ENCODE measurements at regions not wholly inside any gene's neighbourhood (a gene's known extent, or its start where the extent isn't known, plus 50 kb on each side); places are given as distances from the start of the nearest gene placed in this dataset.

DNA sequence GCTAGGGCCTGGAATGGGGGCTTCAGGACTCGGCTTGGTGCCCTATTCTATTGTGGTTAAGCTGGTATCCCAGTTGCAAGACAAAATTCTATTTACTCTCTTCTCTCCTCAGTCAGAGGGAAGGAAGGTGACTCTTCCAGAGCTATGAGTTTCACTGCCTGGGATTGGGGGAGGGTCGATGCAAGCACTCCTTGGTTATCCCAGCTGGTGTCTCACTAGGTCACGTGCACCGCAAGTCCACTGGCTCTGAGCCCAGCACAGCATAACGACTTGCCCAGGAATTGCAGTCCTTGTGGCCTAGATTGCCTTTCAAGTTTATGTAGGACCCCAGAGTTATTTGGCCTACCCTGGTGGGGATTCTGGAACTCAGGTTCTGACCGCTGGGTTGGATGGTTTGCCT lies 958.8 kb downstream of the IGSF11 start:
- H3K4me1 ChIP-seq = no peaks in the 10 kb centered on the region
- DNase-seq = no peak
- TF ChIP-seq, protein P1, sequence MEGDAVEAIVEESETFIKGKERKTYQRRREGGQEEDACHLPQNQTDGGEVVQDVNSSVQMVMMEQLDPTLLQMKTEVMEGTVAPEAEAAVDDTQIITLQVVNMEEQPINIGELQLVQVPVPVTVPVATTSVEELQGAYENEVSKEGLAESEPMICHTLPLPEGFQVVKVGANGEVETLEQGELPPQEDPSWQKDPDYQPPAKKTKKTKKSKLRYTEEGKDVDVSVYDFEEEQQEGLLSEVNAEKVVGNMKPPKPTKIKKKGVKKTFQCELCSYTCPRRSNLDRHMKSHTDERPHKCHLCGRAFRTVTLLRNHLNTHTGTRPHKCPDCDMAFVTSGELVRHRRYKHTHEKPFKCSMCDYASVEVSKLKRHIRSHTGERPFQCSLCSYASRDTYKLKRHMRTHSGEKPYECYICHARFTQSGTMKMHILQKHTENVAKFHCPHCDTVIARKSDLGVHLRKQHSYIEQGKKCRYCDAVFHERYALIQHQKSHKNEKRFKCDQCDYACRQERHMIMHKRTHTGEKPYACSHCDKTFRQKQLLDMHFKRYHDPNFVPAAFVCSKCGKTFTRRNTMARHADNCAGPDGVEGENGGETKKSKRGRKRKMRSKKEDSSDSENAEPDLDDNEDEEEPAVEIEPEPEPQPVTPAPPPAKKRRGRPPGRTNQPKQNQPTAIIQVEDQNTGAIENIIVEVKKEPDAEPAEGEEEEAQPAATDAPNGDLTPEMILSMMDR (IDR thresholded peaks at IDR 0.05) = no peak
- intact Hi-C loops (cut with DNase I) = no loop called here
- no peak overlapping the region for H3K9ac ChIP-seq (ENCODE audit: low read depth in 2 of 2, low read length in 2 of 2)
- H3K36me3 ChIP-seq = no peaks in the 10 kb centered on the region
- no peaks in the 10 kb centered on the region for H3K9me3 ChIP-seq
- H3K4me3 ChIP-seq = no peak overlapping the region
- H3K27ac ChIP-seq = no peak overlapping the region
- H3K27me3 ChIP-seq = no peaks in the 10 kb centered on the region

DNA sequence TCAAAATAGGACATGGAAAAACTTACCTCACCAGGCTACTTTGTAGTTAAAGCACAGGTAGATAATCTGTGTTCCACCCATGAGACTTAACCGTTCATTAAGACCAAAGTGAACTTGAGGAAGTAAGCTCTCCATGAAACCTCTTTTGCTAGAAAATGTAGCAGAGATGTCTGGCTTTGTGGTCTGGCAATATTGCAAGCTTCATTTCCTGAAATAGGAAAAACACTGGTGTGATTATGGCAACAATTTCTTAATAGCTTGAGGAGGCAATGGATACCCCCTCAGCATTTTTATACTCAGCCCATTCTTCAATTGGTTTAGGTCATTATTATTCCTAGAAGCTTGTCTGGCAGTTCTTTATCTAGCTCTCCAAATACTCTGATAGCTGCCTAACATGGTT lies 957.3 kb downstream of the IGSF11 start:
- Histone ChIP-seq H3K27me3 (no peaks in the 10 kb centered on the region), H3K36me3 (no peaks in the 10 kb centered on the region), H3K4me3 (no peak overlapping the region), H3K9me3 (no peaks in the 10 kb centered on the region), H3K4me1 (no peaks in the 10 kb centered on the region), H3K27ac (no peak overlapping the region), H3K9ac (ENCODE audit: low read depth in 2 of 2, low read length in 2 of 2) (no peak overlapping the region)
- intact Hi-C loops (cut with DNase I) = no loop called here
- TF ChIP-seq, protein P1 (IDR thresholded peaks at IDR 0.05) = no peak
- DNase-seq = no peak

DNA sequence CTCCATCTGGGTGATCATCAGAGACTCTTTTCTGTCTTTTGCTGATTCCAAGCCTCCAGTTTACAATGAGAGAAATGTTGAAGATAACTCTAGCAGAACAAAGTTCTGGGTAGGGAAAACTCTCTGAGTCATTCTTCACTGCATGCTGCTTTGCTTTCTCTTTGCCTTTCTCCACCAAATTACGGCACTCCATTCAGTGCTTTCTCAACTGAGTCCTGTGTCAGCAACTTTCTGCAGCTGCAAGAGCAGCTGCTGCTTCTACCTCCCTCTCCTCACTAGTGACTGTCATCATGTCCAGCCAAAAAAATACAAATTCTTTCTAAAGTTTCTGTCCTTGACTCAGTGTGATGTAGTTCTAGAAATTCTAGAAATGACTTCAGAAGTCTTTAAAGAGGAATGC lies 953.8 kb downstream of the IGSF11 start:
- no peak overlapping the region for H3K9ac ChIP-seq (ENCODE audit: low read depth in 2 of 2, low read length in 2 of 2)
- TF ChIP-seq, protein P1 (IDR thresholded peaks at IDR 0.05) = no peak
- H3K27me3 ChIP-seq = no peaks in the 10 kb centered on the region
- H3K9me3 ChIP-seq = no peaks in the 10 kb centered on the region
- intact Hi-C loops (cut with DNase I) = no loop called here
- DNase-seq = no peak
- no peaks in the 10 kb centered on the region for H3K36me3 ChIP-seq
- no peak overlapping the region for H3K27ac ChIP-seq
- H3K4me1 ChIP-seq = no peaks in the 10 kb centered on the region
- H3K4me3 ChIP-seq = no peak overlapping the region

DNA sequence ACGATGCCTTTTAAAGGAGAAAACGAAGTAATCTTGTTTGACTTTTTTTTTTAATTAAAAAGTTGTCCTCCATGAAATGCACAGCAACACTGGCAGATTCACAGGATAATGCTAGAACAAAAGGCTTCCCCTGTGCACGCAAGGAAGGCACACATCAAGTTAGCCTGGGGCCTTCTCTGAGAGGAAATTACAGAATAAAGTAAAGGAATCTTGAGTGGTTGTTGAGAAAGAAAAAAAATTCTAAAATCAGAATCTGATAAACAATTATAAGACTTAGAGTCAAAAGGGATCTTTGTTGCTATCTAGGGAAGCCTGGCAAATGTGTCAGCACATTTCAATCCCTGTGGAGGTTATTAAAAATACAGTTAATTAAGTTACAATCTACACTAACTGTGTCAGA lies 946.0 kb downstream of the IGSF11 start:
- Histone ChIP-seq H3K27me3 (no peaks in the 10 kb centered on the region), H3K4me1 (no peaks in the 10 kb centered on the region), H3K4me3 (no peak overlapping the region), H3K27ac (no peak overlapping the region), H3K9ac (ENCODE audit: low read depth in 2 of 2, low read length in 2 of 2) (no peak overlapping the region), H3K9me3 (no peaks in the 10 kb centered on the region), H3K36me3 (no peaks in the 10 kb centered on the region)
- TF ChIP-seq, protein P1 (IDR thresholded peaks at IDR 0.05) = no peak
- intact Hi-C loops (cut with DNase I) = no loop called here
- no peak for DNase-seq

DNA sequence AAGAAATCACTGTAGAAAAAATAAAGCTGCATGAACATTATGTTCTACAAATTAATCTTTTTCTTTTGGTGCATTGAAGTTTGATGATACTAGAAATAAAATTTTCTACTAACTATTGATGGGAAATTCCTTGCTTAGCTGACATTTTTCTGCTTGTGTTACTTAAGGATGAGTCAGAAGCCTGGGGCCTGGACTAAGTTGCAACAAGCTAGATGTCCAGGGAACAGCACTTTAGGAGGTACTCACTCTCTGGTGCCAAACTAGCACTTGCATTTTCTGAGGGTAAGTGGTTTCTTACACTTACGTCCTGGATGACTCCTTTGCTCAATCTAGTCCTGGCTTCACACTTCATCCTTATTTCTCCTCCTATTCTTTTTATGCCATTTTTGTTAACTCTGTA lies 945.1 kb downstream of the IGSF11 start:
- H3K4me1 ChIP-seq = no peaks in the 10 kb centered on the region
- H3K9ac ChIP-seq (ENCODE audit: low read depth in 2 of 2, low read length in 2 of 2) = no peak overlapping the region
- TF ChIP-seq, protein P1 (IDR thresholded peaks at IDR 0.05) = no peak
- H3K27ac ChIP-seq = no peak overlapping the region
- no peaks in the 10 kb centered on the region for H3K27me3 ChIP-seq
- H3K36me3 ChIP-seq = no peaks in the 10 kb centered on the region
- intact Hi-C loops (cut with DNase I) = no loop called here
- no peak overlapping the region for H3K4me3 ChIP-seq
- H3K9me3 ChIP-seq = no peaks in the 10 kb centered on the region
- DNase-seq = no peak

DNA sequence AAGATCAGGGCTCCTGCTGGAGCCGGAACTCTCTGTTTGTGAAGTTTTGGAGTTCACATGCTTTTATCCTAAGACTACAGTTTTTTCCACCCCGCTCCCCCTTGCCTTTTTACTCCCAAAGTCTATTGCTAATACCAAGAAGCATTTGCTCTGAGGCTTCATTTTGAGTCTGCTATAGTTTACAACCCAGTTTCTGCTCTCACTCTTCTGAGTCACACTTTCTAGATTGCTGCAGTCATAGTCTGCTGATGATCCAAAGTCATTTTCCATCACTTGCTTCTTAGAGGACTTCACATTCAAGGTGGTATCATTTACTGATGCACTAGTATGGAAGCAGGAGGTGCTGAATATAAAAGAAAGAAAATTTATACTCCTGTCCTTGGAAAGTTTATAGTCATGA lies 937.4 kb downstream of the IGSF11 start:
- TF ChIP-seq, protein P1 (IDR thresholded peaks at IDR 0.05) = no peak
- DNase-seq = no peak
- no peak overlapping the region for H3K27ac ChIP-seq
- no peaks in the 10 kb centered on the region for H3K27me3 ChIP-seq
- no peak overlapping the region for H3K9ac ChIP-seq (ENCODE audit: low read depth in 2 of 2, low read length in 2 of 2)
- no peaks in the 10 kb centered on the region for H3K36me3 ChIP-seq
- no peaks in the 10 kb centered on the region for H3K4me1 ChIP-seq
- no peak overlapping the region for H3K4me3 ChIP-seq
- intact Hi-C loops (cut with DNase I) = no loop called here
- H3K9me3 ChIP-seq = no peaks in the 10 kb centered on the region

Data from colonic mucosa (tissue), 4 donors.